Posterior vena cava (tissue), 2 donors: ENCODE measurements at regions not wholly inside any gene's neighbourhood (a gene's known extent, or its start where the extent isn't known, plus 50 kb on each side); places are given as distances from the start of the nearest gene placed in this dataset.
"Not testable (repeated sequence)": the region's sequence is repeated elsewhere in the genome, so short reads cannot be mapped to it uniquely, and the experiment has no call there.

Experiments used
- DNase-seq: peaks from one replicate; pipeline ENCODE4 v3.0.0-alpha.2; 2020; ENCODE audit warnings: low spot score
- intact Hi-C, 2 donors: fragments of 100-400 bp; cut with DNase I; formaldehyde crosslinking; loops; one replicate each; pipeline versions ENCODE4 v1.14.1 to v1.14.2; 2022 to 2023
- donor health status: DM: yes; HTN: yes; CAD: no.
- donor health status: DM: yes; HTN: yes; CAD: no.

DNA sequence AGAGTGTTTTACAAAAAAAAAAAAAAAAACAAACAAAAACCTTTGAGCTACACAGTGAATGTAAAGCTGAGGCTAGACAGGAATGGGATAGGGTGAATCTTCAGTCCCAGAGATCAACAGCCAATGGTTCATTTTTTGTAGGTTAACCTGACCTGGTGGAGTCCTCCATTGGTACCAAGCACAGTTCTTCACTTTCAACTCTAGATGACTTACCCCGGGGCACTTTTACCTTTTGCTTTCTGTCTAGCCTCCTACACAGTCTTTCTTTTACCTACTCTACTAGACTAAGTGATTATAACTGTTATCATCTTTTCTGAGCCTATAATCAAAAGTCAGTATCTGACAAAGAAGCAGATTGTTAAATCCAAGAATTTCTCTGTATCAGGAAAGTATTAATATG lies 50.9 kb downstream of the ANXA2R start:
- DNase-seq: no peak
- intact Hi-C loops: no loop called here

GRCh38 chr5:42988568-42988967 lies 51.6 kb downstream of the ANXA2R start:
- DNase-seq: no peak
- intact Hi-C loops: no loop called here

DNA sequence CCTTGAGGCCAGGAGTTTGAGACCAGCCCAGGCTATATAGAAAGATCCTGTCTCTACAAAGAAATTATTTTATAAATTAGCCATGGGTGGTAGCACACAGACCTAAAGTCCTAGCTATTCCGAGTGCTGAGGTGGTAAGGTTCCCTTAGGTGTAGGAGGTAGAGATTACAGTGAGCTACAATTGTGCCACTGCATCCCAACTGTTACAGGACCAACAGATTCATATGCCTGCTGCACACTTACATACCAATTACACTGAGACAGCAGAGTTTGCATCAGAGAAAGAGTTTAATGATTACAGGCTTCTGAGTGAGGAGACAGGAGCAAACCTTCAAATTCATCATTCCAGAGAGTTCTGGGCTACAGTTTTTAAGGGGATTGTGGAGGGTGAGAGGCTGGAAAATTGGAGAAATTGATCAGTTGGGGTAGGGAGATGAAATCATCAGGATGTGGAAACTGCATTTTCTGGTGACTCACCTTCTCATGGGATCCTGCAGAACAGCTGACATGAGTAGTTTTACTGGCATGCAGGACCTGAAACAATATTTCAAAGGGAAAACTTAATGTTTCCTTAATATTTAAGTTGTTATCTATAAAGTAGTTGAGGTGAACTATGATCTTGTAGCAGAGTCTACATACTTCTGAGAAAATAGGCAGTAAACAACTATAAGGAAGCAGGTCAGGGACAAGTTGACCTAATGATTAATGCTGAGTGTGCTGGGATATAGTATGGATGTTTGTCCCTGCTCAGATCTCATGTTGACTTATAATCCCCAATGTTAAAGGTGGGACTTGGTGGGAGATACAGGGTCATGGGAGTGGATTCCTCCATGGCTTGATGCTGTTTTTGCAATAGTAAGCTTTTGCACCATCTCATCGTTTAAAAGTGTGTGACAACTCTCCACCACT lies 54.7 kb downstream of the ANXA2R start:
- no peak for DNase-seq
- intact Hi-C loops: no loop called here

DNA sequence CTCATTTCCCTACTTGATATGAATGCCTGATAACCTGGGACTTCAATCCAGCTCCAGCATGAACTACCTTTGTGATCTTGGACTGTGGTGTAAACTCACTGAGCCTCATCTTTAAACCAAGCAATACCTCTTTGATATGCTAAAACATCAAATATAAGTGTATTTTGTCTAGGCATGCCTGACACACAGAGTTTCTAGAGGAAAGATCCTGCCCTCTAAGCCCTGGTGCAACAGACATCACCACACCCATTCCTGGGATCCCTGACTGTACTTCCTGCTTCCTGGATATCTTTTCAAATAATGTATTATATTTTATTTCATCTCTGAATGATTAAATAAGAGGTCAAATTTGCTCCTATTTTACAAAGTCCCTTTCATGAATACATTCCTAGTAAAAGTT lies 55.8 kb downstream of the ANXA2R start:
- intact Hi-C loops: no loop called here
- no peak for DNase-seq

GRCh38 chr5:42982107-42982622 lies 58.0 kb downstream of the ANXA2R start:
- intact Hi-C loops: no loop called here
- no peak for DNase-seq

- intact Hi-C loops, DNase-seq: not testable (repeated sequence)
These were observed 58.6 kb downstream of the ANXA2R start for GRCh38 chr5:42981417-42982106.

DNA sequence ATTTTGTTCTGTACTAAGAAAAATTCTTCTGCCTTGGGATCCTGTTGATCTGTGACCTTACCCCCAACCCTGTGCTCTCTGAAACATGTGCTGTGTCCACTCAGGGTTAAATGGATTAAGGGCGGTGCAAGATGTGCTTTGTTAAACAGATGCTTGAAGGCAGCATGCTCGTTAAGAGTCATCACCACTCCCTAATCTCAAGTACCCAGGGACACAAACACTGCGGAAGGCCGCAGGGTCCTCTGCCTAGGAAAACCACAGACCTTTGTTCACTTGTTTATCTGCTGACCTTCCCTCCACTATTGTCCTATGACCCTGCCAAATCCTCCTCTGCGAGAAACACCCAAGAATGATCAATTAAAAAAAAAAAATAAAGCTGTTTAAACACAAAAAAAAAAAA lies 59.1 kb downstream of the ANXA2R start:
- intact Hi-C loops: not testable (repeated sequence)

GRCh38 chr5:42980391-42980790 lies 59.7 kb downstream of the ANXA2R start:
- intact Hi-C loops, DNase-seq: not testable (repeated sequence)

More for the DNA sequence above, 59.1 kb downstream of the ANXA2R start:
- not testable (repeated sequence) for DNase-seq

DNA sequence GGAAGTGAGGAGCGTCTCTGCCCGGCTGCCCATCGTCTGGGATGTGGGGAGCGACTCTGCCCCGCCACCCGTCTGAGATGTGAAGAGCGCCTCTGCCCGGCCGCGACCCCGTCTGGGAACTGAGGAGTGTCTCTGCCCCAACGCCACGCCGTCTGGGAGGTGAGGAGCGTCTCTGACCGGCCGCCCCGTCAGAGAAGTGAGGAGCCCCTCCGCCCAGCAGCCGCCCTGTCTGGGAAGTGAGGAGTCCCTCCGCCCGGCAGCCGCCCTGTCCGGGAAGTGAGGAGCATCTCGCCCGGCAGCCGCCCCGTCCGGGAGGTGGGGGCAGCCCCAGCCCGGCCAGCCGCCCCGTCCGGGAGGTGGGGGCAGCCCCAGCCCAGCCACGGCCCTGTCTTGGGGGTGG lies 60.9 kb downstream of the ANXA2R start:
- intact Hi-C loops, DNase-seq: not testable (repeated sequence)

DNA sequence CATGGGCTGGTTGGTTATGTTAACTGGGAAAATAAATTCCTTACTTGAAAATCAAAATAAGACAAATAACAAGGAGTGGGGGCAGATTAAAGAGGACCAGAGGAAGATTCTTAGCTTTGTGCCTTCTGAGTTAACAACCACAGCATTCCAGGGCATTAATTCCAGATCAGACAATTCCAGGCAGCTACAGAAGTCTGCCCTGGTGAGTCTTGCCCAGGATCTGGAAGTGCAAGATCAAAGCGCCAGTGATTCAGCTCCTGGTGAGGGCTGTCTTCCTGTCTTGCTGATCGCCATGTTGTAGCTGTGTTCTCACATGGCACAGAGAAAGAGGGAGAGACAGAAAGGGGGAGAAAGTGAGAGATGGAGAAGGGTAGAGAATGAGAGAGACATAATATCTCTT lies 65.6 kb downstream of the ANXA2R start:
- no peak for DNase-seq
- intact Hi-C loops: no loop called here

DNA sequence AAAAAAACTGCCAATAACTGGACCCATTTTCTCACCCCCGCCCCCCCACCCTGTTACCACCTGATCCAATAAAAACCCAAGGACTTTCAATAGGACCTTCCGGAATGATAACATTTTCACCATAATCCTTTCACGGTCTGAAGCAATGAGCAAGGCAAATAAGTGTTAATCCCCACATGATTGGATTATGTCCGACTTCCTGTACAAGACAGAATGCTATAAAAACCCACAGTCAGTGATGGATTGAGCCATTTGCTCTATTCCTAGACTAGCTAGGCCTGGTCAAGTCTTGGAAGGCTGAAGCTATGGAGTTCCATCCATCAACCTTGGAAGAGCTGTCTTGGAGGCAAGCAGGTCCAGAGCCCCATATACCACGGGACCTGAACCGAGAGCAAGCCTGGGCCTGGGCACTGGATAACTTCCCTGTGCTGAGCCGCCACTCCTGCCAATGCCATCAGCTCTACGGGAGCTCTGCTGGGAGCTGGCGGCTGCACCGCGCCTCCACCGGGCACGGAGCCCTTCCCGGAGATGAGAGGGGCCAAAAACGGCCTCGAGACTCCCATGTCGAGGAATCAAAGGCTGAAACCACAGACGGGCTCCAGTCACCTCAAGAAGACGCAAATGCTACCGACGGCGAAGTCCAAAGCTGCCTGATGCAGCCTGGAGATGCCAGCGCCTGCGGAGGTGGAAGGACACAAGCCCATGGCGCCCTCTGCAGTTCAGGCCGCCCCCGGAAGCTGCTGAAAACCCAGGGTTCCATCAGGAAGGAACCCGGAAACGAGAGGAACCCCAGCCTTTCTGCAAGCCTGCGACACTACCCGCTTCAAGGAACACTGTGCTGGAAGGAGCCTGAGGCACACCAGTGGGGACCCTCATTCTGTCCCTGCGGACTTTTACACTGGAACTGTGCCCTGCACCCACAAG lies 69.2 kb downstream of the ANXA2R start:
- intact Hi-C loops: no loop called here

GRCh38 chr5:42965934-42966333 lies 74.2 kb downstream of the ANXA2R start:
- intact Hi-C loops: no loop called here
- DNase-seq: no peak

More for the DNA sequence above, 69.2 kb downstream of the ANXA2R start:
- DNase-seq: no peak

DNA sequence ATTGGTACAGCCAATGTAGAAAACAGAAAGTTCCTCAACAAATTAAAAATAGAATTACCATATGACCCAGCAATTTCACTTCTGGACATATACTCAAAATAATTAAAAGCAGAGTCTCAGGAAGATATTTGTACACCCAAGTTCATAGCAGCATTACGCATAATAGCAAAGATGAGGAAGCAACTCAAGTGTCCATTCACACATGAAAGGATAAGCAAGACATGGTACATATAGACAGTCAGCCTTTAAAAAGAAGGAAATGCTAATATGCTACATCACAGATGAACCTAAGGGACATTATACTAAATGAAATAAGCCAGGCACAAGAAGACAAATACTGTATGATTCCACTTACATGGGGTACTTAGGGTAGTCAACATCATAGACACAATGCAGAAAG lies 76.7 kb downstream of the ANXA2R start:
- intact Hi-C loops: no loop called here
- DNase-seq: no peak

- no peak for DNase-seq
- intact Hi-C loops: no loop called here
These were observed 78.0 kb downstream of the ANXA2R start for GRCh38 chr5:42962124-42962523.

DNA sequence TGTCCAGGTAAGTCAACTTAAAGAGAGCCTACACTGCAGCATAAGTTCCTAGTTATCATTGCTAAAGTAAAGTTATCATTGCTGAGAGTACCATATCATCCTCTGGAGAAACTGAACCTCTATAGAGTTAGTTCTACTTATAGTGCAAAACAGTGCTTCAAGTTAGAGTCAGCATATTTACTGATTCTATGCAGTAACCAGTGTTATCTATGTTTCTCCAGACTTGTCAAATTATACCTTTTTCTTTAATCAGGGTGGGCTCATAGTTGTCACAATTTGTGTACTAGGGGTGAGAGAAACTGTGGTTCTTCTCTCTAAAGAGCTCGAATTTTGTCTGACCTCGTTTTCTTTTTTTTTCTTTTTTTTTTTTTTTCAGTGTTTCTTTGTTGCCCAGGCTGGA lies 79.6 kb downstream of the ANXA2R start:
- intact Hi-C loops: no loop called here
- no peak for DNase-seq

- no peak for DNase-seq
- intact Hi-C loops: no loop called here
These were observed 83.6 kb downstream of the ANXA2R start for GRCh38 chr5:42956551-42956950.

GRCh38 chr5:42953041-42953440 lies 87.1 kb downstream of the ANXA2R start:
- intact Hi-C loops: loop anchor here (5.0 kb wide), 2 partner anchors 39 to 624 kb away; no protein-coding TSS in a partner anchor

GRCh38 chr5:42952578-42952974 lies 87.5 kb downstream of the ANXA2R start:
- no peak for DNase-seq
- intact Hi-C loops: loop anchor here (5.0 kb wide), 2 partner anchors 40 to 625 kb away; no protein-coding TSS in a partner anchor

More at GRCh38 chr5:42953041-42953440, 87.1 kb downstream of the ANXA2R start:
- no peak for DNase-seq

GRCh38 chr5:42951293-42951840 lies 88.8 kb downstream of the ANXA2R start:
- intact Hi-C loops: loop anchor here (5.0 kb wide), 2 partner anchors 41 to 626 kb away; no protein-coding TSS in a partner anchor
- peak; percentile 87 for DNase-seq
